GM19025 (cell line): ENCODE measurements at regions not wholly inside any gene's neighbourhood (a gene's known extent, or its start where the extent isn't known, plus 50 kb on each side); places are given as distances from the start of the nearest gene placed in this dataset.
A peak's percentile ranks its signal among the peaks of the same experiment; 100 is the strongest.
"Not testable (repeated sequence)": the region's sequence is repeated elsewhere in the genome, so short reads cannot be mapped to it uniquely, and the experiment has no call there.

Experiments used
- ATAC-seq: cut with Tn5 transposase; IDR thresholded peaks from one replicate; pipeline ENCODE4 v1.9.1; 2021; ENCODE audit warnings: mild to moderate bottlenecking, low read depth, moderate library complexity; ENCODE audit not compliant: unreplicated experiment

DNA sequence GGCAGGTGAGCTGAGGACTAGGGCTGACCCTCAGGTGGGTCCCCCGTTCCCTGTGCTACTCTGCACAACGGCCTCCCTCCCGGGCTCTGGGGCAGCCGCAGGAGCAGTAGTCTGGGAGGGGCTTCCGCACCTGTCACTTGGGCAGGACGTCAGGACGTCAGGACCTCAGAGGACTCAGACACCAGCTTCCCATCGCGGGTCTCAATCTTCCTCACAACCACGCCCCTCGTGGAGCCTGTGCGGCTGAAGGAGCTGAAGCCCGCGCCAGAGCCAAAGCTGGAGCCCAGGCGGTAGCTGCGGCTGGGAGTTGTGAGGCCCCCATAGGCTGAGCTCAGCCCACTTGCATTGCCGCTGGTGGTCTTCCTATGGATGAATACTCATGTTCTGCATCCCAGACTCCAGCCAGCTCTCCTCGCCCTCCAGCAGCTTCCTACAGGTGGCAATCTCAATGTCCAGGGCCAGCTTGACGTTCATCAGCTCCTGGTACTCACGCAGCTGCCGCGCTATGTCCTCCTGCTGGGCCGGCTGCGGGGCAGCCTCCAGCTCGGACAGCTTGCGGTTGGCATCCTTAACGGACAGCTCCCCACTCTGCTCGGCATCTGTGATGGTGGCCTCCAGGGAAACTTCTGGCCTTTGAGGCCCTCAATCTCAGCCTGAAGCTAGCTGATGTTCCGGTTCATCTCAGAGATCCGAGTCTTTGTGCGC lies 381.4 kb upstream of the RGMB start:
- ATAC-seq: no peak

DNA sequence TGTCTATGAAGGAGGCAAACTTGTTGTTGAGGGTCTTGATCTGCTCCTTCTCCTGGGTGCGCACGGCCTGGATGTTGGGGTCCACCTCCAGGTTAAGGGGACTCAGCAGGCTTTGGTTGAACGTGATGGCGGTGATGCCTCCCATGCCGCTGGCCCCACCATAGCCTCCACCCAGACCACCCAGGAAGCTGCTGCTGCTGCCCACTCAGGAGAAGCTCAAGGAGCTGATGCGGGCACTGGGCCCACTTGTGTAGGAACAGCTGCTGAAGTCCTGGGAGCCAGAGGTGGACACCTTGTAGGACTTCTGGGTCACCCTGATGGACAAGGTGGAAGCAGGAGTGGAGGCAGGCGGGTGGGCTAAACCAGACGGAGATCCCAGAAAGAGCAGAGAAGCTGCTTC lies 380.3 kb upstream of the RGMB start:
- ATAC-seq: not testable (repeated sequence)

DNA sequence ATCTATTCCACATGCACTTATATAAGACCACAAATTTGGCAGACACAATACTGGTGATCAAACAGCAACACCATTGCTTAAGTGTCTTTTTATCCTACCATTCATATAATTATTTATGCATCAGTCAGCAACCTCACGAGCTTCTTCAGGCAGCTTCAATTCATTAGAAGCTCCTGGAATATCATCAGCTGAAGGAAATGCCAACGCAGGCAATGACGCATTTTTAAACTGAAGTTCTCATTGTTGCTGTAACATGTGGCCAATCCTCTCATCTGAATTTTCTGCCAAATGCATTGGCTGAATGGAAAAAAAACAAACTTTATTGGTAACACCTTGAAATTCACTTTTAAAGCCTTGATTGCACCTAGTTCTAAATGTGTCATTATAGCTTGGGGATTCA lies 376.4 kb upstream of the RGMB start:
- no peak for ATAC-seq

DNA sequence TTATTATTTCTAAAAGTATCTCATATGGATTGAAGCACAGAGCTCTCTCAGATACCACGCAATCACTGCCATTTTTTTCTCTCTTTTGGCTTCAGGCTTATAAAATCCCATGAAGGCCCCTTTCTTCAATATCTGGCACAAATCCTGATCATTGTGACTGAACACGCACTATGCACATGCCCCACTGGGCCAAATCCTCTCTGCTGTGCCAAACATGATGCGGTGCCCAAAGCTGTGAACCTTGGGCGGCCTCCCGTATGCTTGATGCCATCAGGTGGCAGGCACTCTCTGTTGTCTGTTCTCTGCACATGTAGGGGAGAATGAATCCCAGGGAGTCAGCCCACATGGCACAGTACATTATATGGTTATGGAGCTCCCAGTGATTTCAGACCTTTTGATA lies 375.0 kb upstream of the RGMB start:
- ATAC-seq: no peak

DNA sequence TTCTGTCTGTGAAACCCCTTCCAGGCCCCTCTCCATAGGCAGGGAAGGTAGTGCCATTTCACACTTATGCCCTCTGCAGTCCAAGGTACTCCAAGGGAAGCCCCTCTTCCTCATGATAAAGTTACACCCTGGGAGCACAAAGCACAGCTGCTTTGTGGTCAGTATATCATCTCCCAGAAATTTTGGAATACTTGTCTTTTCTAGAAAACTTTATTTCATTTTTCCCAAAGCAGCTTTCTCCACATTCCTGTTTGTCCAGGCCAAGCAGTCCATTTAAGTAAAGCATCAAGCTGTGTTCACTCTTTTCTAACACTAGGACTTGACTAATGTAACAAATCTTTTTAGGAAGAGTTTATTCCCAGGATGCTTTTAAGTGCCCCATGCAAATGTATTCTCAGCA lies 371.8 kb upstream of the RGMB start:
- ATAC-seq: no peak

DNA sequence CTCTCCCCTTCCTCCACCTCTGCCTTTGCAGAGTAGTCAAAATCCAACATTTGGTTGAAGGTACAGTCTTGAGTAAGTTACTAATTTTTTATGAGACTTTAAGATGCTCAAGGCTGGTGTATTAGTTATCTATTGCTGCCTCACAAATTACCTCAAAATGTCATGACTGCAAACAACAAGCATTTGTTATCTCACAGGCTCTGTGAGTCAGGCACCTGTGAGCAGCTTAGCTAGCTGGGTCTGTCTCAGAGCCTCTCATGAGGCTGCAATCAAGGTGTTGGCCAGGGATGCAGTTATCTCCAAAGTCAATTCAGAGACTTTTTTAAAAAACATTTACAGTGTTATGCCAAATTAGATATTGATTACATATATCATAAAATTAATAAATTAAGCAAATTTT lies 371.3 kb upstream of the RGMB start:
- no peak for ATAC-seq

DNA sequence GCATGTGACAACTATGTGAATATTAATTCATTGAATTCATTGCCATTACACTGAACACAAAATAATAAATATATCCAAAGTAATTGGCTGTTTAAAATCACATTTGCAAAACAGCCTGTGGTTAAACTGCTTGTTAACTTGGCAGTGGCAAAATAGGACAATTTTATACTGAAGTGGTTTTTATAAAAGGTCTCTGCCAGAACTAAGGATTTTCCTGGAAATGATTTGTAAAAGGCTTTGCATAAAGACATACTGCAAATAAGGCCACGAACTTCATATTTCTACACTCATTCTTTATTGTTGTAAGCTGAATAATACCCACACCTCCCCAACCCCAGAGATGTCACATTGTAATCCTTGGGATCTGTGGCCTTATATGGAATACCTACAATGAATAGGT lies 370.3 kb upstream of the RGMB start:
- ATAC-seq: no peak

DNA sequence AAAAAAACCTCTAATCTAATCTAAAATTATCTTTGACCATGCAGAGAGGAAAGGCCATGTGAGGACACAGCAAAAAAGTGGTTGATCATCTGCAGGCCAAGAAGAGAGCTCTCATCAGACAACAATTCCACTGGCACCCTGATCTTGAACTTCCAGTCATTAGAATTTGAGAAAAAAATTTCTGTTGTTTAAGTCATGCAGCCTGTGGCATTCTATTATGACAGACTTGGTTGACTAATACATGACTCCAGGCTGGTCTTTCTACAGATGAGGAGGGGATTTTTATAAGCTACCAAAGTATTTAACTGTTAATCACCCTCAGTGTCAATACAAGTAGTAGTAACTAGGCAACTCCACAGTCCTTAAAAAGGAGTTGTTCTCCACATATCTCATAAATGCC lies 358.5 kb upstream of the RGMB start:
- ATAC-seq: no peak

DNA sequence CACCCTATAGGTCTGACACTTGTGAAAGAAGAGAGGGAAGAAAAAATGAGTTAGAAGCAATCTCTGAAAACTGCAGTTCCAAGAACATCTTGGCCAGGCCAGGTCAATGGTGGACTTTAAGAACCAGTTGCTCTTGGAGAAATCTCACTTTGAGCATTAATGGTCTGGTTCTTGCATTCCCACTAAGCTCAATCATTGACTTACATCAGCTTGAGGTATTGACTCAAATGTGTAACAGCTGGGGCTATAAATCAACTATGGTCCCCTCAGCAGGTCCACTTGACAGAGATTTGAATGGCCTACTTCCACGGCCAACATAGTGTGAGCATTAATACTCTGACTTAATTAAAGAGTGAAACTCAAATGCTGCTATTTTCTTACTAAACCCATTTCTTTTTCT lies 357.8 kb upstream of the RGMB start:
- no peak for ATAC-seq

DNA sequence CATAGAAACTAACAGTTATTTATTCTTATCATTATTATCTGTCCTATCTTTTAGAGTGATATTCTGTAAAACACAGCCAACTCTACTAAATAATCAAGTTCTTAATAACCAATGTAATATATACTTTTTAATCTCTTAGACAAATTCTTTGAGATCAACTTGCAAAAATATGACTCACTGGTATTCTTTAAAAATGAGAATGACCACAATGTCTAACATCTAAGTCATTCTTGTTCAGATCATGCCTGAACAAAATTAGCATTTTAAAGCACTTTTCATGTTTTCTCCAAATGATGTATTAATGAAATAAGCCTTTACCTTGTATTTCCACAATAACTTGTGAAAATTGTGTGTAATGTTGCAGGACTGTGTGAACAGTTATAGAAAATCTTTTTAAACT lies 356.9 kb upstream of the RGMB start:
- no peak for ATAC-seq

DNA sequence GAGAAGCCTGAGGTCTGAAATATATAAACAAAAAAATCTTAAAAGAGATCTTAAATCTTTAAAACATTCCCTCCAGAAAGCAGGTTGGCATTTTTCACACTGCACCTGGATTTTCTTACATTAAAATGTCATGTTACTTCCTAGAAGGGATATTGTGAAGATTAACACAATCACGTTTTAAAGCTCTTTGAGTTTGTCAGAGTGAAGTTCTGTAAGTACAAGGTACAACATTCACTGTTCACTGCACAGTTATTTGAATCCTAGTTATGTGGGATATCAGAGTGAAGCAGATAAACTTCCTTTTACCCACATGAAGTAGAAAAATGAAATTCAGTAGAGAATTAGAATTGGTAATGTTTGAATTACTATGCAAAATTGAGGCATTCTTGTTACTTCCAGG lies 353.6 kb upstream of the RGMB start:
- no peak for ATAC-seq

DNA sequence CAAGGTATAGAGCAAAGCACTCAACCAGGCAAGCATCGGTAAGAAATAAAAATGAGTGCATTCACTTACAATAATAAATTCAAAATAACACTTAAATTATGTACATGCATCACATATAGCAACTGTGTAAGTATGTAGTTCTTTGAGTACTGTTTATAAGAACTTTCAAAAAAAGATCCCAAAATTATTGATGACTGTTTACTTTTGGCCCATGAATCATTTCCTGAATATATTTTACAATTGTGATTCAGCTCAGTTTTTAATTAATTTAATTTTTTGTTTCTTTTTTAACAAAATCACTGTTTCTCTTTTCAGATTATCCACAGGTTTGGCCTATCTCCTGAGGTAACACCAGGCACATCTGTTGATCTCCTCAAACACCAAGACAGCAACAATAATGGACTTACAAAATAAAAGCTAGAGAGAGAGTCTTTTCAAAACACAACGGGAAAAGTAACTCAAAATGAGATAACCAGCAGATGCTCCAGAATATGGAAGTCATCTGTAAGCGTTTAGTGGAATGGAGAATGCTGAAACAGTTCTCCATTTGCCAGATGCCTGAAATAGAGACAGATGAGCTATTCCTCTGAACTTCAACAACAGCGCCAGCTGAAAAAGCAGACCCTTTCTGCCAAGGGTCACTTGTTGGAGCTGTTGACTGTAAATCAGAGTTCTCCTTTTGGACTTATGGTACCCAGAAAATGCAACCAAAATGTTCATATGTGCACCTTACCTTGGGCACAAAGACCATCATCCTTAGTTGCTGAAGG lies 348.6 kb upstream of the RGMB start:
- ATAC-seq: no peak

DNA sequence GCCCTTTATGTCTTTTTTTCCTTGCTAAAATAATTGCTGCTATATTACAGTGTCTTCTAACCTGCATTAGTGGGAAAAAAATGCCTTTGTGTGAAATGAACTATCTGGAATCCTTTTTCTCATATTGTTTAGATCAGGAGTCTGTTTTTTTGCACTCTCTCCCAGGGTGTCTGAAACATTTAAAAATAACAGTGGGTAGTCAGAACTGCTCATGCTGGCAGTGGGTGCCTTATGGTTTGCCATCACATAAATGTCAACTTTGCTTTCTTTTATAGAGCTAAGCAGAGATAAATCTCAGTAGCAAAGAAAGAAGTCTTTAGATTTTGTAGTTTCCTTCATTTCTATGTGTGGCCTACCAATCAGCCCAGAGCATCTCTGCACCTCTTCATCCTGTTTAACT lies 347.8 kb upstream of the RGMB start:
- no peak for ATAC-seq

DNA sequence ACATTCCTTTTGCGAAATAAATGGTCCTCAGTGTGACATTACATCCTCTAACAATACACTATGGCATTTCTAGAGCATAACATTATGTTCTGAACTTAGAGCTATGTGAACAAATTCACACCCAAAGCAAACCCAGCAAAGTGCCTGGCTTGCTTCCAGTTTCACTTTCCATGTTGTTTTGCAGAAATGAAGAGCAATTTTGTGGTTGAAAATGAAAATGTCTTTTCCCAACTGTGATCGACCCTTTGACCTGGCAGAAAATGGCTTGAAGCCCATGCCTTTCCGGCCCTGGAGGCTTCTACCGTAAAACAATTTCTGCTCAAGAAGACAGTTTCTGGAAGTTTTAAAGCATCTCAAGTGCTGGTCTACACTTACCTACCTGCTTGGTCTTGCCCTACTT lies 344.7 kb upstream of the RGMB start:
- peak; percentile 70 for ATAC-seq

DNA sequence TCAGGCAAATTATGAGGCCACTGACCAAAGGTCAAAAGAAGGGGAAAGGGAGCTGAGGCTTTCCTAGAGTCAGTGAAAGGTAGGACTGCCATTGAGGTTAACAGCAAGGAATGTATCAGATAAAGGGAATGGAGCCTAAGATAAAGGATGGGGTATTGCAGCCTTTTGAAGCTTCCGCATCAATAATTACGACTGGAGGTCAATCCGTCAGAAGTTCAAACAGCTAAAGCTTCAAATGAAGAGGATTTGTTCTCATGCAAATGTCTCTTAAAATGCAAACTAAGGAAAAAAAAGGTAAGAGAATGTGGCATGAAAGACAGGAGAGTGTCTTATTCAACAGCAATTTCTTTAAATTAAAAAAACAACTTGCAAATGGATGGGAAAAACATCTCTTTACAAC lies 341.1 kb upstream of the RGMB start:
- ATAC-seq: no peak

DNA sequence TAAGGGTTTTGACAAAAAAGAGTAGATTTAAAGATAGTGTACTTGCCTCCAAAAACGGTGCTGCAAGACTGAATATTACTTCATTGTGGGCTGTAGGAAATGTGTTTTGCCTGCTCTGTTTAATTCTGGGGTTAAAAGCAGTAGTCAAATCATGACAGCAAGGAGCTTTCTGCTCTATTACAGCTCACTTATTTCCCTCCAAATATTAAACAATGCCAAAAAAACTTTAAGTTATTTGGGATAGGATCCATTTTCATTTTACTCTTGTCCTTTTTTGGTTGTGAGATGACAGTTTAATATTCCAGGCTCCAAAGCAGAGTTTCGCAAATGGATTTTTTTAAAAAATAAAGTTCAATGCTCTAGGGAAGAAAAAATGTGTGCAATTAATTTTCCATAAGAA lies 340.4 kb upstream of the RGMB start:
- ATAC-seq: no peak

DNA sequence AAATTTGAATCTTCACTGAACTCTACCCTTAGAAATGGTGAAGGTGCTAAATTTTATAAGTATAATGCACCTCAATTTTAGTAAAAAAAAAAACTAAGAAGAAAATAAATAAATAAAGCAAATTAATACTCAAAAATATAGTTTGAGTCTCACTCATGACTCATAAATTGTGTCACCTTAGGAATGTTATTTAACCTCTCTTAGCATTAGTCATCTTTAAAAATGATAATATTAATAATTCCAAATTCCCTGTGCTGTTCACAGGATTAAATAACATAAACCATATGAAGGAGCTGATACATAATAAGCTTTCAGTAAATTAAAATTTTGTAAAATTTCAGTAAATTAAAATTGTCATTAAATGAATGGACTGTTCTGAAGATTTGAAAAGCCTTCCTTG lies 339.8 kb upstream of the RGMB start:
- no peak for ATAC-seq

DNA sequence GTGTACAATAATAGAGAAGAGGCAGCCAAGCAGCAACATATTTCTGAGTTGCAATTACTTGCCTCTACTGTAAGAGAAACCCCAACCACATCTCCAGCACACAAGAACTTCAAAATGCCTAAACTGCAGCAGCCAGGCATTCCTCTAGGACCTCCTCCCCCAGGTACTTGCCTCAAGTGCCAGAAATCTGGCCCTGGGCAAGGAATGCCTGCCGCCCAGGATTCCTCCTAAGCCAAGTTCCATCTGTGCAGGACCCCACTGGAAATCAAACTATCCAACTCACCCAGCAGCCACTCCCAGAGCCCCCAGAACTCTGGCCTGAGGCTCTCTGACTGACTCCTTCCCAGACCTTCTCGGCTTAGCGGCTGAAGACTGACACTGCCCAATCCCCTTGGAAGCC lies 336.8 kb upstream of the RGMB start:
- no peak for ATAC-seq

DNA sequence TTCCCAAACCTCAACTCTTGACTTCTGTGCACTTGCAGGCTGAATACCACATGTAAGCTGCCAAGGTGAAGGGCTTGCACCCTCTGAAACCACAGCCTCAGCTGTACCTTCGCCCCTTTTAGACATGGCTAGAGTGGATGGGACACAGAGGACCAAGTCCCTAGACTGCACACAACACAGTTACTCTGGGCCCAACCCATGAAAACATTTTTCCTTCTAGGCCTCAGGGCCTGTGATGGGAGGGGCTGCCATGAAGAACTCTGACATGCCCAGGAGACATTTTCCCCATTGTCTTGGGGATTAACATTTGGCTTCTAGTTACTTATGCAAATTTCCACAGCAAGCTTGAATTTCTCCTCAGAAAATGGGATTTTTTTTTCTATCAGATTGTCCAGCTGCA lies 331.0 kb upstream of the RGMB start:
- ATAC-seq: no peak

DNA sequence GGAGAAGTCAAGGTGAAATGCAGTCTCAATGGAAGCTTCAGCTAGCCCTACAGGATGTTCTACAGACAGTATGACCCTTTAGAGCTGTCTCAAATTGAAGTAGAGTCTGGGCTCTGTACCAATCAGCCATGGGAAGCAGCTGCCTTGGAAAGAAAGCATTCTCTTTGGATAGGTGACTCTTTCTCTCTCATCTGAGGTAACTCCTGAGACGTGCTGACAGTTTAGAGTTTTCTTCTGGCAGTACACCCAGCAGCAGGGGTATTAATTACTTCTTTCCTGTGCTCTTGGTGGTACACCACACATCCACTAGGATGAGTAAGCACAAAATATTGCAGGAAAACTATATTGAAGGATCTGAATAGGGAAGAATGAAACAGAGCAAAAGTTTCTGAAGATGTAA lies 329.6 kb upstream of the RGMB start:
- no peak for ATAC-seq

DNA sequence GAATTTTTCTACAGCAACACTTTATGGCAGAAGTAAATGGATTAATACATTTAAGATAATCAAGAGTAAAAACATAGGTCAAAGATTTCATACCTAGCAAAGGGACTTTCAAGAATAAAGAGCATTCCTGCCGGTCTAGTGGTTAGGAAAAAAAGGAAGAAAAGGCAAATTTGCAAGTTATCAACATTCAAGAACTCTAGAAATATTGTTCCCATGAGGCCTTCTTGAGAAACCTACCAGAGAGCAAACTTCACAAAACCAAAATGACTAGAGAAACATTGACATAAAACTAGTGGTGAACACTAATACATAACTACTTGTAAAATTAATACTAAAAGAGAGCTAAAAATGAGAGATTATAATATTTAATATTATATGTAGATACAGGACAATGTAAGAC lies 320.2 kb upstream of the RGMB start:
- ATAC-seq: no peak

DNA sequence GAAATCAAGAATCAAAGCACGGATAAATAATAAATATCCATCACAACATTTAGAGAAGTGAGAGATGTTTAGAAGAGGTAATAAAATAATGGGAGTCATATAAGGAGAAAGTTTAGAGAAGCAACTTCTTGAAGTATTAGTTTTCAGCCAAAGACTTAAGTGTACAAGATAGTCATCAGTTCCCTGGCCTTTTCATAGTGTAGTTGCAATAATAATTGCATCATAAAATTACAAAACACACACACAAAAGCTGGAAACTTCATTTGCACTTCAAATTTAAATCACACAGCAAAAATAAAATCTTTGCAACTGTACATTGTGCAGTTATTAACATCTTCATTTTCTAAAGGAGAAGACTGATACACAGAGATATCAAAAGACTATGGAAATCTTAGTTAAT lies 319.1 kb upstream of the RGMB start:
- no peak for ATAC-seq
